CD4-positive, alpha-beta T cell treated with Interleukin-1 beta for 1 hour (primary cell): ENCODE measurements at regions not wholly inside any gene's neighbourhood (a gene's known extent, or its start where the extent isn't known, plus 50 kb on each side); places are given as distances from the start of the nearest gene placed in this dataset.
"Not testable (repeated sequence)": the region's sequence is repeated elsewhere in the genome, so short reads cannot be mapped to it uniquely, and the experiment has no call there.

ENCODE experiments used
- DNase-seq, 2 donors: peaks; one replicate each; pipeline ENCODE4 v3.0.0-alpha.2; 2020 to 2022

- peak; percentile 6 to 64 for DNase-seq
These were observed 53.1 kb upstream of the HMCN1 start for GRCh38 chr1:185681034-185681633.

- DNase-seq: peak in 1 of 2 donors; percentile 14
These were observed 53.7 kb upstream of the HMCN1 start for GRCh38 chr1:185680453-185680852.

- DNase-seq: no peak
These were observed 55.0 kb upstream of the HMCN1 start for GRCh38 chr1:185679220-185679619.

GRCh38 chr1:185676969-185677368 is 57.2 kb upstream of the HMCN1 start:
- no peak for DNase-seq

- DNase-seq: peak; percentile 5 to 24
These were observed 60.0 kb upstream of the HMCN1 start for GRCh38 chr1:185674201-185674600.

- DNase-seq: no peak
These were observed 61.4 kb upstream of the HMCN1 start for GRCh38 chr1:185672719-185673360.

GRCh38 chr1:185670187-185670627 is 64.0 kb upstream of the HMCN1 start:
- DNase-seq: peak; percentile 55 to 61

GRCh38 chr1:185668013-185668412 is 66.2 kb upstream of the HMCN1 start:
- DNase-seq: no peak

GRCh38 chr1:185666582-185666981 is 67.6 kb upstream of the HMCN1 start:
- DNase-seq: no peak

- no peak for DNase-seq
These were observed 70.4 kb upstream of the HMCN1 start for GRCh38 chr1:185663771-185664296.

- DNase-seq: no peak
These were observed 70.9 kb upstream of the HMCN1 start for GRCh38 chr1:185663332-185663731.

- no peak for DNase-seq
These were observed 72.2 kb upstream of the HMCN1 start for GRCh38 chr1:185661971-185662370.

GRCh38 chr1:185656663-185657062 is 77.5 kb upstream of the HMCN1 start:
- DNase-seq: no peak

GRCh38 chr1:185654952-185655314 is 79.3 kb upstream of the HMCN1 start:
- DNase-seq: no peak

- DNase-seq: no peak
These were observed 79.8 kb upstream of the HMCN1 start for GRCh38 chr1:185654199-185654951.

GRCh38 chr1:185653615-185654014 is 80.6 kb upstream of the HMCN1 start:
- no peak for DNase-seq

GRCh38 chr1:185652348-185652747 is 81.8 kb upstream of the HMCN1 start:
- DNase-seq: peak; percentile 17 to 21

- no peak for DNase-seq
These were observed 83.5 kb upstream of the HMCN1 start for GRCh38 chr1:185650602-185651230.

GRCh38 chr1:185648858-185649589 is 85.2 kb upstream of the HMCN1 start:
- no peak for DNase-seq

GRCh38 chr1:185647597-185648267 is 86.5 kb upstream of the HMCN1 start:
- not testable (repeated sequence) for DNase-seq

- DNase-seq: no peak
These were observed 87.9 kb upstream of the HMCN1 start for GRCh38 chr1:185646202-185646683.

- no peak for DNase-seq
These were observed 88.5 kb upstream of the HMCN1 start for GRCh38 chr1:185645686-185646085.
